ENCODE measurements at regions not wholly inside any gene's neighbourhood (a gene's known extent, or its start where the extent isn't known, plus 50 kb on each side); places are given as distances from the start of the nearest gene placed in this dataset.

DNA sequence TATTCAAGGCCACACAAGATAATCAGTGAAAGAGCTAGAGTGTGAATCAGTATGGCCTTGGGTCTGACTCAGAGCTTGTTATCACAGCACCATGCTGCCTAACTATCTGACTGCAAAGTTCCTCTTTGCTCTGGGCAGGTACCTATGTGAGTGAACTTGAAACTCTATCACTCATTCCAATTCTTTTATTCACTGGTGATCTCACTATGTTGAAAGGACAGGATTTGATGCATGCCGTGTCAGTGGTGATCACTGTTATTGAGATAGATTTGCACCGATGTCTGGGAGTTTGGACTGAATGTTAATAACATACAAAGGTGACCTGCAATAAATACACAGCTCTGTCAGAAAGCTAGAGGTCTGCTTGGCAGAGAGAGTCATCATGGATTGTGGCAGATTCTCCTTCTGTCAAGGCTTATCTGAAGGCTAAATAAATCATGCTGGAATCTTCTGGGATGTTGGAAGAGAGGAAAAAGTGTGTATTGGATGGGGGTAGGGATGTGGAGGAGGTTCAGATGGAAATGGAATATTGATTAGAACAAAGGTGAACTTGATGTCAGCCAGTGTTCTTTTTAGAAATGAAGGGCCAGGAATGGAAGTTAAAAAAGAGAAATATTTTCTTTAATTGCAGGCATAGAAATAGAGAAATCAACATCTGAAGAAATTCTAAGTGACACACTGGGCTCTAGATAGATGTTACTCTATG, 91.8 kb upstream of the TNC start:
- H3K4me3 ChIP-seq (ENCODE audit: low read depth, low read length): no peak overlapping the region
- TF ChIP-seq, protein P1, sequence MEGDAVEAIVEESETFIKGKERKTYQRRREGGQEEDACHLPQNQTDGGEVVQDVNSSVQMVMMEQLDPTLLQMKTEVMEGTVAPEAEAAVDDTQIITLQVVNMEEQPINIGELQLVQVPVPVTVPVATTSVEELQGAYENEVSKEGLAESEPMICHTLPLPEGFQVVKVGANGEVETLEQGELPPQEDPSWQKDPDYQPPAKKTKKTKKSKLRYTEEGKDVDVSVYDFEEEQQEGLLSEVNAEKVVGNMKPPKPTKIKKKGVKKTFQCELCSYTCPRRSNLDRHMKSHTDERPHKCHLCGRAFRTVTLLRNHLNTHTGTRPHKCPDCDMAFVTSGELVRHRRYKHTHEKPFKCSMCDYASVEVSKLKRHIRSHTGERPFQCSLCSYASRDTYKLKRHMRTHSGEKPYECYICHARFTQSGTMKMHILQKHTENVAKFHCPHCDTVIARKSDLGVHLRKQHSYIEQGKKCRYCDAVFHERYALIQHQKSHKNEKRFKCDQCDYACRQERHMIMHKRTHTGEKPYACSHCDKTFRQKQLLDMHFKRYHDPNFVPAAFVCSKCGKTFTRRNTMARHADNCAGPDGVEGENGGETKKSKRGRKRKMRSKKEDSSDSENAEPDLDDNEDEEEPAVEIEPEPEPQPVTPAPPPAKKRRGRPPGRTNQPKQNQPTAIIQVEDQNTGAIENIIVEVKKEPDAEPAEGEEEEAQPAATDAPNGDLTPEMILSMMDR (IDR thresholded peaks at IDR 0.05; ENCODE audit: borderline replicate concordance, insufficient read depth, low read depth, low read length): no peak

DNA sequence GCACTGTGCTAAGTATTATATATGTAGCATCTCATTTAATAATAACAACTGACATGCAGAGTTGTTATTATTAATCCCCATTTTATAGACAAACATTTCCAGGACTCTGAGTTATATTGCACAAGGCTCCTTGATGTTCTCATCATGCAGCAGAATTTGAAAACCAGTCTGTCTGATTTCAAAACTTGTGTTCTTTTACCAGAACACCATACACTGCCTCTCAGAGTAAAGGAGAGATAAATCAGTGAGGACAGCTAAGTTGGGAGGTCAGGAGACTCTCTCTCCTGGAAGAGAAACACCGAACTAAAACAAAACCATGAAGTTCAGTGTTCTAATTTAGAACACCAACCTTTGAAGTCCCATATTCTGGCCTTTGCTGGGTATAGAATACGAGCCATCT, 92.7 kb upstream of the TNC start:
- TF ChIP-seq, protein P1 (IDR thresholded peaks at IDR 0.05; ENCODE audit: borderline replicate concordance, insufficient read depth, low read depth, low read length): no peak
- no peak overlapping the region for H3K4me3 ChIP-seq (ENCODE audit: low read depth, low read length)

DNA sequence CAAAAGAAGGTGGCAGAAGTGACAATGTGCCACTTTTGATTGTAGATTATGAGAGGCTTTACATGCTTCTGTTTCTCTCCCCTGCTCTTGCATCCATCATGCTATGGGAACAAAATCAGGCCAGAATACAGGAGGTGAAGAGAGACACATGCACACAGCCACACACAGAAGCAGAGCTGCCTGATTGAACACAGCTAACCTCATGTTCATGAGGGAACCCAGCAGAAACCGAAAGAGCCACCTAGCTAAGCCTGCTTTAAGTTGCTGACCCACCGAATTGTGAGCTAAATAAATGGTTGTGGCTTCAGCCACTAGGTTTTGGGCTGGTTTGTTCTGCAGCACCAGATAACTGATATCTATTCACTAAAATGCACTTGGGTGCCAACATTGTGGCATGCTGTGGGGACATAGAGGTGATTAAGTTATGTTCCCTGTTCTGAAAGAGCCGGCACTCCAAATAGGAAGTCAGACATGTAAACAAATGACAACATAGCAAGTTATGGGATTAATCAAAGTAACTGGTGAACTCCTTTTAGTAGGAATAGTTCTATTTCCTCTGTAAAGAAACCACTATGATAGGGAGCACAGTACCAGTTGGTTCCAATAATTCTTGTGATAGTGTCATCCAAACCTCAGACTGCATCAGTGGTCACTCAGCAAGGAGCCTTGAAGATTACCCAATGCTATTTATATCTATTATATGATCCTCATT, 93.6 kb upstream of the TNC start:
- TF ChIP-seq, protein P1 (IDR thresholded peaks at IDR 0.05; ENCODE audit: borderline replicate concordance, insufficient read depth, low read depth, low read length): no peak
- peak overlapping the region; percentile 1 for H3K4me3 ChIP-seq (ENCODE audit: low read depth, low read length)

DNA sequence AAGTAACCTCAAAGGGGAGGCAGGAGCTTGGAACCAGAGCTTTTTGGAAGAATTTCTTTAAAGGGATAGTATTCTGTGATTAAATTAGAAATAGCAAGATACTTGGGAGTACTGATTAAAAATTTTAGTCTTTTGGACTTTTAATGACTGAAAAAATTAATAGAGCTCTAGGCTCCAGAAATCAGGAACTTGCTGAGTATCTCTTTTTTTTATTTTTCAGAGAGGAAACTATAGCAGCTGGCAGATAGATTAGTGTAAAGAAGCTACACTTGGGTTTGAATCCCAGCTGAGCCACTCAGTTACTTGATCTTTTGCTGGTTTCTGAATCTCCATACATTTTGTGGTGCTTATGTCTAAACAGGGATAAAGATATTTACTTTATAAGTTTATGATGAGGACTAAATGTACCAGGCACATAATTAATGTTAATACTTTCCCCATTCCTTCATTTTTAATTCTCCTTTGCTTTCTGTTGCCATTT, 94.2 kb upstream of the TNC start:
- no peak overlapping the region for H3K4me3 ChIP-seq (ENCODE audit: low read depth, low read length)
- TF ChIP-seq, protein P1 (IDR thresholded peaks at IDR 0.05; ENCODE audit: borderline replicate concordance, insufficient read depth, low read depth, low read length): no peak

DNA sequence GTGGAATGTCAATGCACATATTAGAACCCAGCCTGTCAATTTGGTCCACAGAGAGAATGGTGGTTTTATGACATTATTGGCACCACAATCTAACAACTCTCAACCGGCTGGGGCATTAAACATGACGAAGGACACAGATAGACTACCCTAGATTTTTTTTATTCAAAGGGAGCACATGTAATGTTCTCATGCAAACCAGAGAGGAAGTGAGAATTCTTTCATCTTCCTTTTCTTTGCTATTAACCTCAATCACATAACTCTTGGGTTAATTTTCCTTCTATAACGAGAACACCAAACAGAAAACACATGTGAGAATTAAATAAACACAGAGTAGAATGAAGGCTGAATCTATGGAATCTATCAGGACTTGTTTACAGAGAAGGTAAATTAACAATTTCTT, 94.9 kb upstream of the TNC start:
- TF ChIP-seq, protein P1 (IDR thresholded peaks at IDR 0.05; ENCODE audit: borderline replicate concordance, insufficient read depth, low read depth, low read length): no peak
- no peak overlapping the region for H3K4me3 ChIP-seq (ENCODE audit: low read depth, low read length)

DNA sequence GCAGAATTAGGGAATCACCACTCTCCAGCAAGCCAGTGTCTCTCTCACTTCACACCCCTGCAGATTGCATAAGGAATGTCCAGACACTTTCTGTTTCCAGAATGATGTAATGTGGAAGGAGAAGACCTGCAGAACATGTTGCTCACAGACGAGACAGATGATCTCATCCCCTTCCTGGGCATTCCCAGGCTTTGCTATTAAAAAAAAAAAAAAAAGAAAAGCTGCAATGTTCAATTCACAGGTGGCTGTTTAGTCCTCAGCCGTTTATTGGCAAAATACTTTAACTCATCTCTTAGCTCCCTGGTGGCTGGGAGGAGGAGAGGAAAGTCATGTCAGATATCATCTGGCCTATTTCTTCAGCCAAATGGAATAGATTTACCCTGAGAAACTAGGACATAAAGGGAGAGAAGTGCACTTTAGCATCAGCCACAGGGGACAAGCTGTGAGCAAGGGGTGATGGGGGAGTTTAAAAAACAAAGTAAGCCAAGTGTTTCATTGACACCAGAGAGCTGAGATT, 95.9 kb upstream of the TNC start:
- TF ChIP-seq, protein P1 (IDR thresholded peaks at IDR 0.05; ENCODE audit: borderline replicate concordance, insufficient read depth, low read depth, low read length): no peak
- H3K4me3 ChIP-seq (ENCODE audit: low read depth, low read length): no peak overlapping the region
